Prostate gland (tissue), 2 donors: ENCODE measurements at regions not wholly inside any gene's neighbourhood (a gene's known extent, or its start where the extent isn't known, plus 50 kb on each side); places are given as distances from the start of the nearest gene placed in this dataset.

Experiments
- DNase-seq: peaks from one replicate; pipeline ENCODE4 v3.0.0-alpha.2; 2019; ENCODE audit warnings: low spot score
- H3K27ac ChIP-seq, 2 donors: fragments of 200-600 bp; sonication (generic); 2 replicates each; pipeline ENCODE4 v1.5.1; 2017 to 2019
- H3K27me3 ChIP-seq: fragments of 200-600 bp; sonication (generic); replicated peaks from 2 replicates; pipeline ENCODE4 v1.5.1; 2019; ENCODE audit not compliant: insufficient read depth
- H3K36me3 ChIP-seq, 2 donors: fragments of 200-600 bp; sonication (generic); 1 replicate in 1 of 2; 2 replicates in 1 of 2; pipeline versions ENCODE4 v1.5.1 to v1.8.1; 2017 to 2019
- H3K4me1 ChIP-seq: fragments of 200-600 bp; sonication (generic); replicated peaks from 2 replicates; pipeline ENCODE4 v1.5.1; 2019
- H3K4me3 ChIP-seq, 2 donors: fragments of 200-600 bp; sonication (generic); 2 replicates each; pipeline ENCODE4 v1.5.1; 2017 to 2019
- H3K9me3 ChIP-seq: fragments of 200-600 bp; sonication (generic); 2 replicates; pipeline ENCODE4 v1.5.1; 2017
- POLR2A ChIP-seq: fragments of 450-650 bp; IDR thresholded peaks from one replicate; pipeline ENCODE4 v1.6.1; 2016; ENCODE audit warnings: antibody characterized with exemption, mild to moderate bottlenecking
- POLR2AphosphoS5 ChIP-seq: sonication (generic); formaldehyde crosslinking; IDR thresholded peaks from one replicate; pipeline ENCODE4 v1.6.1; 2017; ENCODE audit warnings: antibody characterized with exemption
- WGBS: methylation state at CpG from one replicate; pipeline ENCODE4 v1.1.5; 2018; 5-methylcytosine and 5-hydroxymethylcytosine counted together
- intact Hi-C: fragments of 100-400 bp; cut with DNase I; formaldehyde crosslinking; loops from one replicate; pipeline ENCODE4 v1.14.2; 2022
- TF ChIP-seq, protein P1 (sequence below), 4 experiments: fragments of 200-600 bp in 2 of 4; fragments of 450-650 bp in 2 of 4; sonication (generic) in 2 of 4; IDR thresholded peaks; 1 replicate in 3 of 4; 2 replicates in 1 of 4; pipeline ENCODE4 v1.5.1; 2016 to 2019; ENCODE audit warnings: antibody characterized with exemption in 4 of 4, mild to moderate bottlenecking in 2 of 4, moderate library complexity in 2 of 4

DNA sequence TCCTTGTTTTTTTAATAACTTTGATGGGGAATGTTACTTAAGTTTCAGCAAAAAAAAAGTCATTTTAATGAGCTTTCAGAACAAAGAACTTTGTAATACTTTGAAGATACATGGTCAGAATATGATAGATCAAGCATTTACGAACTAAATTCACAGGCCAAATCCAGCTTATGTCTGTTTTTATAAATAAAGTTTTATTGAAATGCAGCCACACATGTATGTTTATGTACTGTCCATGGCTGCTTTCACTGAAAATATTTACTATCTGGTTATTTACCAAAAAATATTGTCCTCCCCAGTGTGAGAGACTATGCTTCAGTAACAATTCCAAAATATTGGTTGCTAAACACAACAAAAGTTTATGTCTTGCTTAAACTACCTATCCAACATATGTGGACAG, 366.7 kb downstream of the PIK3R1 start:
- Histone ChIP-seq H3K36me3 (no peaks in the 10 kb centered on the region), H3K4me3 (no peak overlapping the region), H3K9me3 (no peaks in the 10 kb centered on the region), H3K27me3 (no peaks in the 10 kb centered on the region), H3K4me1 (no peaks in the 10 kb centered on the region), H3K27ac (no peak overlapping the region)
- WGBS: 85% methylated on average over 1 of the region's 1 CpG
- no peak for DNase-seq
- no peak for TF ChIP-seq POLR2A
- TF ChIP-seq, protein P1, sequence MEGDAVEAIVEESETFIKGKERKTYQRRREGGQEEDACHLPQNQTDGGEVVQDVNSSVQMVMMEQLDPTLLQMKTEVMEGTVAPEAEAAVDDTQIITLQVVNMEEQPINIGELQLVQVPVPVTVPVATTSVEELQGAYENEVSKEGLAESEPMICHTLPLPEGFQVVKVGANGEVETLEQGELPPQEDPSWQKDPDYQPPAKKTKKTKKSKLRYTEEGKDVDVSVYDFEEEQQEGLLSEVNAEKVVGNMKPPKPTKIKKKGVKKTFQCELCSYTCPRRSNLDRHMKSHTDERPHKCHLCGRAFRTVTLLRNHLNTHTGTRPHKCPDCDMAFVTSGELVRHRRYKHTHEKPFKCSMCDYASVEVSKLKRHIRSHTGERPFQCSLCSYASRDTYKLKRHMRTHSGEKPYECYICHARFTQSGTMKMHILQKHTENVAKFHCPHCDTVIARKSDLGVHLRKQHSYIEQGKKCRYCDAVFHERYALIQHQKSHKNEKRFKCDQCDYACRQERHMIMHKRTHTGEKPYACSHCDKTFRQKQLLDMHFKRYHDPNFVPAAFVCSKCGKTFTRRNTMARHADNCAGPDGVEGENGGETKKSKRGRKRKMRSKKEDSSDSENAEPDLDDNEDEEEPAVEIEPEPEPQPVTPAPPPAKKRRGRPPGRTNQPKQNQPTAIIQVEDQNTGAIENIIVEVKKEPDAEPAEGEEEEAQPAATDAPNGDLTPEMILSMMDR (IDR thresholded peaks at IDR 0.05): no peak
- no peak for TF ChIP-seq POLR2AphosphoS5
- intact Hi-C loops: no loop called here

DNA sequence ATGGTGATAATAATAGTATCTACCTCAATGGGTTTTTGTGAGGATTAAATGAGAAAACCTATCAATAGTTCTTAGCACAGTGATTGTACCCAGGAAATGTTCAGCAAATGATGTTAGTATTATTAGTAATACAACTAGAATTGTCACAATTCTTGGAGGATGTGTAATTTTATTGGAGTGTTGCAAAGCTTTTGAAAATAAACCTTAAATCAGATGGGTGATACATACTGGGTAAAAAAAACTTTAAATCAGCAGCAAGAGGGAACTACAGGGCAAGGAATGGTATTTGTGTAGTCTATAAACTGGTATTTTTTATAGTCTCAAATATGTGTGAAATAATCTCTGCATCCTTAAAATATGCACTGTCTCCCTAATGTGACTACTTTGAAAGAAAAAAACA, 371.6 kb downstream of the PIK3R1 start:
- Histone ChIP-seq H3K27ac (no peak overlapping the region), H3K4me1 (no peaks in the 10 kb centered on the region), H3K27me3 (no peaks in the 10 kb centered on the region), H3K36me3 (no peaks in the 10 kb centered on the region), H3K9me3 (no peaks in the 10 kb centered on the region), H3K4me3 (no peak overlapping the region)
- TF ChIP-seq, protein P1 (IDR thresholded peaks at IDR 0.05): no peak
- no peak for TF ChIP-seq POLR2AphosphoS5
- no peak for TF ChIP-seq POLR2A
- DNase-seq: no peak
- intact Hi-C loops: no loop called here

DNA sequence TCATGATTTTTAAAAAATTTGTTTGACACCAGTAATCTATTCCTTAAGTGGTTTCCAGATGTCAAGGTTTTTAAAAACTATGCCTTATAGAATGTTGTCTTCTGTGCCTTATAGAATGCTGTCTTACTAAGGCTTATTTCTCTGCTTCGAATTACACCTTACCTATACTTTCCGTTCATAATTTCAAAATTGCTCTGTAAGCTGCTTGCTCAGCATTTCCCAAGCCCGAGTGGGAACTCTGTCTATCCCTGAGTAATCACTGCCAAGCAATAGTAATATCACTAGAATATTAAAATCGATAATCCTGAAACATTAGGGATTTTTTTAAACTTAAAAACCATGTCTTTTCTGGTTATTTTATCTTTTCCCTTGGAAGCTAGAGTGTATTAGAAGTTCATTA, 376.3 kb downstream of the PIK3R1 start:
- Histone ChIP-seq H3K4me3 (no peak overlapping the region), H3K4me1 (no peaks in the 10 kb centered on the region), H3K27me3 (no peaks in the 10 kb centered on the region), H3K9me3 (no peaks in the 10 kb centered on the region), H3K27ac (no peak overlapping the region), H3K36me3 (no peaks in the 10 kb centered on the region)
- intact Hi-C loops: no loop called here
- DNase-seq: no peak
- TF ChIP-seq POLR2A: no peak
- TF ChIP-seq, protein P1 (IDR thresholded peaks at IDR 0.05): no peak
- no peak for TF ChIP-seq POLR2AphosphoS5
- 94% methylated on average over 4 of the region's 4 CpGs for WGBS

DNA sequence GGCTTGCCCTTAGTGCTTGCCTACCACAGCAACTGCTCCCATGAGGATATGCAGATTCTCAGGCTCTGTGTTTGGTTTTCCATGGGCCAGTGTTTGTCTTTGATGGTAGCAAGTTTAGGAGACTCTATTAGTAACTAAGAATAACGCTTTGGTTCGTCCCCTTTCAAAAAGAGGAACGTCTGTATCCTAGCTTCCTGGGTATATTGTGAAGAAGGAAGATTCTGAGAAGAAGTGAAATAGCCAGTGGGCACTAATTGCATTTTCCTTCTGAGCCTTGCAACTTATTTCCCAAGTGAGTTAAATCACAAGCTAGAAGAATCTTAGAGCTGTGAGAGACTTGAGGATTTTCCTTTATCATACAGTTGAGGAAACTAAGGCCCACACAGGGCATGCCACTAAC, 376.8 kb downstream of the PIK3R1 start:
- Histone ChIP-seq H3K4me3 (no peak overlapping the region), H3K4me1 (no peaks in the 10 kb centered on the region), H3K27ac (no peak overlapping the region), H3K36me3 (no peaks in the 10 kb centered on the region), H3K9me3 (no peaks in the 10 kb centered on the region), H3K27me3 (no peaks in the 10 kb centered on the region)
- intact Hi-C loops: no loop called here
- TF ChIP-seq, protein P1 (IDR thresholded peaks at IDR 0.05): no peak
- no peak for TF ChIP-seq POLR2A
- no peak for TF ChIP-seq POLR2AphosphoS5
- no peak for DNase-seq
- WGBS: 96% methylated on average over 3 of the region's 3 CpGs

DNA sequence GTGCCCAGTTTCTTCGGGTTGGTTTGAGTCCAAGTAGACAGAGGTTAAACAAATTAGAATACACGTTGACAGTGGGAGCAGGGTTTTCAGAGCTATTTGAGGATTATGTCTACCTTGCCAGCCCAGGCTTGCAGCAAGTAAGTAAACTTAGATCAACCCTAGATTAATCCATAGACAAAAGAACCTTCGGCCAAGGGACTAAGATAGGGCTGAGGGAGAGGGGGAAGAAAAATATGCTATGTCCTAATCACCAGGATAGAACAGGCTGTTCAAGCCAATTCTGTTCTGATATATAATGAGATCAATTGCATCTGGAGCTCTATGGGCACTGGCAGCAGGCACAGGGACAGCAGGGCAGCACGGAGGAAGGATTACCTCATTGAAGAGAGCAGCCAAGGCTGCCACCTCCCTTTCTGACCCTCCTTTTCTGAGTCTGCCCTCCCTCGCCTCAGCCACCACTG, 377.7 kb downstream of the PIK3R1 start:
- peak; percentile 73 for TF ChIP-seq POLR2AphosphoS5
- no peak for TF ChIP-seq POLR2A
- H3K9me3 ChIP-seq: no peaks in the 10 kb centered on the region
- 17% methylated on average over 5 of the region's 5 CpGs for WGBS
- no peak overlapping the region for H3K4me3 ChIP-seq
- H3K4me1 ChIP-seq: no peaks in the 10 kb centered on the region
- peak overlapping the region in 1 of 2 donors; percentile 31 for H3K27ac ChIP-seq
- DNase-seq: peak; percentile 63
- intact Hi-C loops: no loop called here
- no peaks in the 10 kb centered on the region for H3K27me3 ChIP-seq
- no peaks in the 10 kb centered on the region for H3K36me3 ChIP-seq
